ENCODE measurements at regions not wholly inside any gene's neighbourhood (a gene's known extent, or its start where the extent isn't known, plus 50 kb on each side); places are given as distances from the start of the nearest gene placed in this dataset.

- TF ChIP-seq REST (IDR thresholded peaks at IDR 0.05; ENCODE audit: low read depth): no peak
- TF ChIP-seq EZH2phosphoT487 (IDR thresholded peaks at IDR 0.05; ENCODE audit: borderline replicate concordance): no peak
- no peak for TF ChIP-seq ELF1 (IDR thresholded peaks at IDR 0.05; ENCODE audit: borderline replicate concordance, low read depth)
- no peak for TF ChIP-seq ATF3 (IDR thresholded peaks at IDR 0.05)
These were observed 649.2 kb upstream of the MIS18BP1 start (continued) for GRCh38 chr14:45902241-45902640.

- TF ChIP-seq ZNF274 (IDR thresholded peaks at IDR 0.05; ENCODE audit: low read depth, low read length) (no peak), REST (IDR thresholded peaks at IDR 0.05; ENCODE audit: low read depth) (no peak), EZH2phosphoT487 (IDR thresholded peaks at IDR 0.05; ENCODE audit: borderline replicate concordance) (no peak), FOSL1 (IDR thresholded peaks at IDR 0.05; ENCODE audit: low read depth) (no peak), YY1 (IDR thresholded peaks at IDR 0.05; ENCODE audit: extremely low read depth, insufficient replicate concordance, low read depth, low read length) (no peak), ZFX (IDR thresholded peaks at IDR 0.05) (no peak), SIN3A (IDR thresholded peaks at IDR 0.05; ENCODE audit: low read depth) (no peak), ZBTB33 (IDR thresholded peaks at IDR 0.05; ENCODE audit: extremely low read depth, insufficient replicate concordance, low read length) (no peak), POLR2AphosphoS5 (IDR thresholded peaks at IDR 0.05; ENCODE audit: low read depth, low read length) (no peak)
- Histone ChIP-seq H3K9me3 (ENCODE audit: control insufficient read depth in 1 of 2, insufficient read depth in 1 of 2, low read depth in 1 of 2, low read length in 2 of 2) (no peaks in the 10 kb centered on the region), H3K27ac (ENCODE audit: low read depth, low read length) (no peak overlapping the region), H3K4me1 (ENCODE audit: control insufficient read depth in 1 of 2, insufficient read depth in 2 of 2, low read length in 2 of 2) (no peaks in the 10 kb centered on the region), H3K36me3 (ENCODE audit: control insufficient read depth in 1 of 2, insufficient read depth in 2 of 2, low read length in 2 of 2) (no peaks in the 10 kb centered on the region), H3K4me2 (ENCODE audit: low read length) (no peak overlapping the region), H3K9me2 (ENCODE audit: insufficient read depth) (no peaks in the 10 kb centered on the region), H3K9ac (ENCODE audit: low read length) (no peak overlapping the region), H2AFZ (ENCODE audit: low read depth, low read length, poor library complexity, severe bottlenecking) (no peak overlapping the region), H3K4me3 (replicated peaks in 1 of 2; ENCODE audit: low read depth in 1 of 2, low read length in 2 of 2) (no peak overlapping the region), H3K79me2 (ENCODE audit: insufficient read depth, low read length) (no peaks in the 10 kb centered on the region), H4K20me1 (ENCODE audit: insufficient read depth) (no peaks in the 10 kb centered on the region), H3K27me3 (ENCODE audit: insufficient read depth, low read length) (no peaks in the 10 kb centered on the region)
- ChIA-PET POLR2A (no interaction called here), CTCF (no interaction called here), RAD21 (ENCODE audit: low non-redundant PET in 1 of 2, low total read pairs in 2 of 2, uncharacterized antibody in 2 of 2, unreplicated experiment in 2 of 2) (no interaction called here)
- DNase-seq (ENCODE audit: low read depth, low spot score) (no peak), ATAC-seq (no peak)
- BruUV-seq (replicated peaks): no TSS peak
- intact Hi-C loops (cut with micrococcal nuclease): no loop called here
These were observed 644.4 kb upstream of the MIS18BP1 start for GRCh38 chr14:45897439-45897838.
